ENCODE measurements at regions not wholly inside any gene's neighbourhood (a gene's known extent, or its start where the extent isn't known, plus 50 kb on each side); places are given as distances from the start of the nearest gene placed in this dataset.

- no peak for TF ChIP-seq CTCF (IDR thresholded peaks at IDR 0.05; ENCODE audit: extremely low read depth, missing control alignments)
- no peak for DNase-seq (ENCODE audit: low spot score)
These were observed 278.4 kb upstream of the FIGN start for GRCh38 chr2:164014068-164014731.

GRCh38 chr2:164012581-164012980, 276.8 kb upstream of the FIGN start:
- no peak for DNase-seq (ENCODE audit: low spot score)
- TF ChIP-seq CTCF (IDR thresholded peaks at IDR 0.05; ENCODE audit: extremely low read depth, missing control alignments): no peak

DNA sequence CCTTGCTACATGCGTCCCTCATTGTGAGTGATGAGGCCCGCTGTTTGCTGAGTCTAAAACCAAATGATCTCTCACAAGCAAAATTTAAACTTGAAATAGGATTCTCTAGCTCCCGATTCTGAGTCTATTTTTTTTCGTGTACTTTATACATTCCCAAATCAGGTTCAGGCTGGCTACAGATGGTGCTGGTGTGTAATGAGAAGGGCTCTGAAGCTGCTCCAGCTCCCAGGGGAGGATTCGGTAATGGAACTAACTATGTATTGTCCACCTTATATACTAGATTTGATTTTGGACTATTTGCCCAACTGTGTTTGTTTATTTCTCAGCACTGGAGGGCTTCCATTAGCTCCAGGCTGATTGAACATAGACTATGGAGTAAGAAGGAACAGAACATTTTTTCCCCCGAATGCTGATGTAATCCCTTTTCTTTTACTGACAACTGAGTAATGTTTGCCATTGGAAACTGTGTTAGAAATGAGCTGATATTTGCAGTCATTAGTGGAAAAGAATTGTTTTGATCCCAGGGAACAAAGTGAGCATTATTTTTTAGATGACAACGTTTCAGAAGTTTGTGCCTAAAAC, 274.0 kb upstream of the FIGN start:
- DNase-seq (ENCODE audit: low spot score): no peak
- no peak for TF ChIP-seq CTCF (IDR thresholded peaks at IDR 0.05; ENCODE audit: extremely low read depth, missing control alignments)

DNA sequence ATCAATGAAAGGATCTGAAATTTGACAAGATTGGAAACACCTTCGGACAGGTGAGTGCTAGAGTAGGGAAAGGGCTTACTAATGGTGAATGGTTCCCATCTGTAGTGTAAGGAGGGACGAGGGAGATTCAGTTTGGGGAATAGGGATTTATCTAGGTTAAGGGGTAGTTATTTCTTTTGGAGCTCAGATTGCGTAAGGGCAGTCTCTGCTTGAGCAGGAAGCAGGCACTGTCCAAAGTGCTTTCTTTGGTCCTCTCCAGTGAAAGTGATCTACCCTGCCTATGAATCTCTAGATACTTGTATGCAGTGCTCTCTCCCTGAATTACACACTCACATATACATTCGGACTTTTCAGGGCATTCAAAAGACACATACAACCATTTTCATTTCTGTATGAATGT, 272.9 kb upstream of the FIGN start:
- TF ChIP-seq CTCF (IDR thresholded peaks at IDR 0.05; ENCODE audit: extremely low read depth, missing control alignments): no peak
- DNase-seq (ENCODE audit: low spot score): no peak

GRCh38 chr2:164006704-164007103, 270.9 kb upstream of the FIGN start:
- no peak for TF ChIP-seq CTCF (IDR thresholded peaks at IDR 0.05; ENCODE audit: extremely low read depth, missing control alignments)
- DNase-seq (ENCODE audit: low spot score): no peak

- TF ChIP-seq CTCF (IDR thresholded peaks at IDR 0.05; ENCODE audit: extremely low read depth, missing control alignments): no peak
- no peak for DNase-seq (ENCODE audit: low spot score)
These were observed 264.4 kb upstream of the FIGN start for GRCh38 chr2:164000176-164000575.

GRCh38 chr2:163997466-163997865, 261.7 kb upstream of the FIGN start:
- no peak for TF ChIP-seq CTCF (IDR thresholded peaks at IDR 0.05; ENCODE audit: extremely low read depth, missing control alignments)
- DNase-seq (ENCODE audit: low spot score): no peak

Data from GM20000 (cell line).